ENCODE measurements at regions not wholly inside any gene's neighbourhood (a gene's known extent, or its start where the extent isn't known, plus 50 kb on each side); places are given as distances from the start of the nearest gene placed in this dataset.

DNA sequence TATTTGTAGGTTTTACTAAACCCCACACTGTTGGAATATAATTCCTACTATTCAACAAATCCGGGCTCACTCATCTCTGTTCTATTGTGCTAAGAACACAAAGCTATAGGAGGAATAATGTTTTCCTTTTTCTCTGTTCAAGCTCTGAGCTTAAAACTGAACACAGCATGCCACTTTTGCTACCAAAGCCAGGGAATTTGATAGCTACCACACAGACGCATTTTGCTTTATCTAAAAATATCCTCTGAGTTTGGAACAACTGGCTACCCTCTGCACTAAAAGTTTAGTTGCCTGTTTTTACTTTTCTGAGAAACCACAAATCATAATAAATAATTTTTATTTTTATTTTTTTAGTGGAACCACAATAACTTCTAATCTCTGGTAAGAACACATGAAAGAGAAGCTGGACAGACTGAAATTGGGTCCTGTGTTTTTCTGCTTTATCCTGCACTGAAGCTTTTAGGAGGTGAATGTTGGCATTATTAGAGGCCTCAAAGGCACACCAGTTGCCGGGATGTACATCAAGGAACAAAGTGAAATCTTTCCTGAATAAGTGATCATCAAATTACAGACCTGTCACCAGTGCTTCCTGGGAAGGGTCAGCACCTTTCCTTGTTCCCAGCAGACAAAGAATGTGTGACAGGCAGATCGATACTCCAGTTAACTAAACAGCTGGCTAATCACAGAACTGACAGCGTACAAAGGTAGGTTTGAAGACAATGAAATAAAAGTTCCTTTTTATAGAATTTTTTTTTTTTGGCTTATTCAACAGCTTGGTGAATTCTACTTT lies 523.2 kb upstream of the TENM4 start:
- no peak for DNase-seq

DNA sequence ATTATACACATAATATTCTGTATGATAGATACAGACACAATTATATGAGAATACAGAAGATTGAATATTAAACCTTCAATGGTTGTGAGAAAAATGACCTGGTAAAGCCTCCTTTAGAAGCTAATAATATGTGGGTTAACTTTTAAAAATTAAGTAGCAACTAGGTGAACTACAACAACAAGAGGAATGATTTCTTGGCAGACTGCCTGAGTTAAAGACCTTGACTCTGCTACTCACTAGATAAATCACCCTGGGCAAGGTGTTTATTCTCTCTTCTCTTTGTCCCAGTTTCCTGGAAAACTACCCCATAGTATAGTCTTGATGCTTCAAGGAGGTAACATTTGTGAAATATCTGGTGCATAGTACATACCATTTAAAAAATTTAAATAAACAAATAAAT lies 519.6 kb upstream of the TENM4 start:
- DNase-seq, result no peak

DNA sequence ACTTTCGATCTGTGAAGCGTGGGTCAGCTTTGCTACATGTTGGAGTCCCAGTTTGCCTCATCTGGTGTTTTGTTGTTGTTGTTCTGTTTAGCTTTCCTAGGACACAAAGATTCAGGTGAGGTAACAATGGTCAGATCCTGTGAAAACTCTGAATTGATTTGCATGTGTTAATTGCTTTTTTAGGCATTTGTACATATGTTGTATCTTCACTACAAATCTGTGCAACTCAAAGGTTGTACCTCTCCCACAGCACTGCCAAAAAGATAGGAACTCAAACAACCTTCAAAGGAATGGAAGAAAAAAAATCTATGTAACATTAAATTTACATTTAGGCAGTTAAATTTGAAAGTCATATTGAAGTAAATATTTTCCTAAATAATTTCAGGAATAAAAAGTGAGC lies 518.5 kb upstream of the TENM4 start:
- DNase-seq, result no peak

DNA sequence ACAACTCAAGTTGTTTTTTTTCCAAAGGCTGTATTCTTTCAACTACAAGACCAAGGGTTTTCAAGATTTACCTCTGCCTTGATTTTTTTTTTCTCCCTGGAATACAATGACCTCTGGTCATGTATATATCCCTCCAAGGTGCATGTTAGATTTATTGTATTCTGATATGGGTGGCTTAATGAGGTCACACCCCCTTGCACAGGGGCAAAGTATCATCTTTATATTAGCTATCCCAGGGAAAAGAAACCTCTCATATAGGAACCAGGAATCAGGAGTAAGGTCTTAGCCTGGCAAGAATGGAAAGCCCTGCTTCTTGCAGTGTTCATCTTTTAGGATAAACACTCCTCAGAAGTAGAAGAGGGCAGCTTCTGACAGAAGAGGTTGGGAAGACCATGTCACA lies 516.9 kb upstream of the TENM4 start:
- no peak for DNase-seq

DNA sequence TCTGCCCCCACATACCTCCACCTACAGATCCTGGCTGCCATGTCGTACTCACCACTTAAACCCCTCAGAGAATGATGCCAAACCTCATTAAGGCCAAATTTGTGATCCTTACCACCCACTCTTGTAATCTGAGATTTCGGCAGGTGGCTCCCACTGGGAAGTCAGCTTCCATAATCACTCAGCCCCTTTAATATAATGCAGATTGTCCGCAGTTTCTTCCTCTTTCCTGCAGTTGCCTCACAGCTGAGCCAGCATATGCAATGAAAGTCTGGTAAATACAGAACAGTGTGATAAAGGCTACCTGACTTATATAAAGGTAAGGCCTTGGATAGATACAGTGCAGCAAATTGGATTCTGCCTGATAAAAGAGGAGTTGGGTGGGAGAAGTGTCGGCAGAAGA lies 515.2 kb upstream of the TENM4 start:
- DNase-seq, result no peak

DNA sequence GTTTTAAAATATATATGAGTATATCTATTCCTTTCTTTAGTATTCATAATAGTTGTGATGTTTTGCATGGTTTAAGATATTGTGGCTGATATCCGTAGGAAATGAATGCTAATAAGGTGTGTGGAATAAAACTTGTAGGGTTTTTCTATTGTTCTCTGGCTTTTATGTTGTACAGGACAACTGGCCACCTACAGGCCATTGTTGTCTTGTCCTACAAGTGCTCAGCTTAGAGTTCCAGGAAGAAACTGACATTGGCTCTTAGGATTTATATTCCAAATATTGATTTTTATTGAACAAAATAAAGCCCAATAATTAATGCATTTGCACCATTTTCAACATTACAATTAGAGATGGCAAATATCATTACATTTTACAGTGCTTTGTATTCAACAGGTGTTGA lies 512.8 kb upstream of the TENM4 start:
- no peak for DNase-seq

DNA sequence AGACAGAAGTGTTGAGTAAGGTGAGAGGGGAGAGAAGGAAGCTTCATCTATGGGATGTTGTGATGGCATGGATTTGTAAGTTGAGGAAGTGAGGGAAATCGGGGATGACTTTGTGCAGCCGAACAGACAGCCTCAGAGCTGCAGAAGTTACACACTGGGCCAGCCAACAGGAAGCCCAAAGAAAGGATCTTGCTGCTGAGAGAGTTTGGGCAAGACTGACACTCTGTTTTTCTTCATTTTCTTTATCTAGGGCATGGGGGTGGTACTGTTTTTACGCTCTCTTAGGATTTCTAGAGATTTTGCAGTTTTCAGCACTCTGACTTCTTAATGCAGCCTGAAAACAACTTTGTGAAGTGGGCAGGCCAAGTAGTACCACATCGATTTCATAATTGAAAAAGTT lies 509.9 kb upstream of the TENM4 start:
- no peak for DNase-seq

DNA sequence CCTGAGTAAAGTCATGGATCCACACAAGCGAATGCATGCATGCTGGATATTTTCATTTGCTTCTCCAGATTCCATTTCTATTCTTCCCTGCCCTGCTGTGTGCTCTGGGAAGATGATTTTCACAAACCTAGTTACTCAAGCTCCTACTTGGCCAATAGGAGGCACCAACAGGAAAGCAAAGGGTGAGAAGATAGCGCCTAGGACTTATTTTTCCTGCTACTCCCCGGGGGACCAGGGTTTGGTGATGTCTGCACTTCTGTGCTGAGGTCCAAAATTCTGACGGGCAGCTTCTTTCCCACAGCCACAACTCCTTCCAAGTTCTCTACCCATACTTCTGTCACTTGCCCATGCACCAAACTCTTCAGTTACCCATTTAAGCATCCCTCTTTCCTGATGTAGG lies 509.3 kb upstream of the TENM4 start:
- DNase-seq, result no peak

DNA sequence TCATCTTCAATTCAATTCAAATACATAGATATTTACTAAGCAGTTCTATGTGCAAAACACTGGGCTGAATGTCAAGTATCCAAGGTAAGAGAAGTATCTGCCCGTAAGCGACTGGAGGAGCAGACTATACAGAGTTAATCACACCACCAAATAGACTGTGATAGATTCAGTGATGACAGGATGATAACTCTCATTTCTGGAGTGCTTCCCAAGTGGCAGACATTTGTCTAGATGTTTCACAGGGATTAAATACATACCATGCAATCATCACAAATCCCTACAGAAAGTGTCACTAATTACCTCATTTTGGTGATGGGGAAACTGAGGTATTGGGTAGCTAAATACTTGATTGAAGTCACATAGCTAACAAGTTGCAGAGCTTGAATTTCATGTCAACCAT lies 508.7 kb upstream of the TENM4 start:
- no peak for DNase-seq

DNA sequence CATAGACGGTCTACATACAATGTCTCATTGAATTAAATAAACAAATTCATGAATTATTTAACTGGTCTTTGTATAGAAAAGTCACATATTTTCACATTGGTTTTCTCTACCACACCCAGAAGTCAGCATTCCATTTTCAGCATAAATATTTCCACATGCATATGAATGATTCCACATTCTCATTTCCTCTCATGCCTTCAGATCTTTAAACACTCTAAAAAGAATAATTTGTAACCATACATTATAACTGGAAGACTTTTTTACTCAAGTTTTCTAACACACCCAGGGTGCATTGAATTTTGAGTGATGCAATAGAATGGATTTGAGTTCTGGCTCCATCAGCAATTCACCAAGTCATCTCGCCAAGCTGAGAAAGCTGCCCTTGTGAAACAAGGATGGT lies 501.8 kb upstream of the TENM4 start:
- DNase-seq, result no peak

DNA sequence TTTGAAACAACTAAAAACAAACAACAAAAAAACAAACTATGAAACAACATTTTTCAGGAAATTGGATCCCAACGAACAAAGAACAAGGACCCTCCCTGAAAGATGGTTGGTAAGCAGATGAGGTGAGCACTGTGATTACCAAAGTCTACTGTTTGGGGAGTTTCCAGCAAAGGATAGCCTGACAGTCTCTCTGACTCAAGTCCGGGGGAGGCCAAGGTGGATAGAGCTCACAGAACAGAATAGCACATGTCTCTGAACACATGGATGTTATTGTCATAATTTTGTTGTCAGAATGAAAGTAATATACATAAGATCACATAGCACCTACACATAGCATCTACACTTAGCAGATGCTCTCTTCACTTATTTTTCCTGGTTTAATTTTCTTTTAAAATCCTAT lies 501.3 kb upstream of the TENM4 start:
- DNase-seq, result no peak

DNA sequence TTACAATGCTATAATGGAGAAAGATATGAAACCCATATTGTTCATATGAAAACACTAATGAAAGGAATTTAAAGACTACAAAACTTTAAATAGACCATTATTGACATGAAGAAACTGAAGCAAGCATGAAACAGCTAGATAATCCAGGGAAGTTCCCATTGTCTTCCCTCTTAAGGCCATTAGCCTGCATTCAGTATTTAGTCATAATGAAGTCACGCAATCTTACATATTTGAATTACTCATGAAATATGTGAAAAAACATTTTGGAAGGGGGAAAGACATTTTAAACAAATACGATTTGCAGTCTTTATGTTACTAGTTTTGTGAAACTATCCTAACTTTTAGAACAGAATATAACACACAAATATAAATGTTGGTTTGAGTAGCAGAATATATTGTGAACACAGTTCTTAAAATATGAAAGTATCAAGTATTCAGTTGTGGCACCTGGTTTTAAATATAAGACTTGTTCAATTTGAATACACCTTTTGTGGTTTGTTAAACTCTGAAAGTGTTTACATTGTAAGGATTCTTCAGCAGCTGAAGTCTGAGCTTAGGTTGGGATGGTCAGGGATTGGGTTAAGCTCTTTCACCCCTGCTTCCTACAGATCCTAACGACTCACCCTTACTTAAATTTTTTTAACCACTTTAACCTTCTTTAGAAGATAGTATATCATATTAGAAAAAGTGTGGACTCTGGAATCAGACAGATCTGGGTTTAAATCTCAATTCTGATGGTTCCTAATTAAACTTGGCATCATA lies 500.3 kb upstream of the TENM4 start:
- DNase-seq, result no peak

DNA sequence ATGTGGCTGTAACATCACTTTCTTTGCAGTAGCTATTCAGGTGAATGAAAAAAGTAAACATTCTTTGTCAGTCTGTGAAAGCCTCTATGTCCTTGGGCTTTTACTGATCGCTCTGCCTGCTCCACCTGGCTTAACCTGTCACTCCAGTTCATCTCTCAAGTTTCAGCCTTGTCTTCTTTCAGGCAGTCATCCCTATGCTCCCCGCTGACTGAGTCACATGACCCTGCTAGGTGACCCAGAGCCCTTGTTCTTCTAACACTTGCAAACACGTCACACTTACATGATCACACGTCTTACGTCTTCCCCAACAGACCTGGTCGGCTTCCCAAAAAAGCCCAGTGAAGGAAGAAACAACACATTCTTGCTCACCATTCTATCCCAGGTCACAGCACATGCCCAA lies 499.3 kb upstream of the TENM4 start:
- no peak for DNase-seq

DNA sequence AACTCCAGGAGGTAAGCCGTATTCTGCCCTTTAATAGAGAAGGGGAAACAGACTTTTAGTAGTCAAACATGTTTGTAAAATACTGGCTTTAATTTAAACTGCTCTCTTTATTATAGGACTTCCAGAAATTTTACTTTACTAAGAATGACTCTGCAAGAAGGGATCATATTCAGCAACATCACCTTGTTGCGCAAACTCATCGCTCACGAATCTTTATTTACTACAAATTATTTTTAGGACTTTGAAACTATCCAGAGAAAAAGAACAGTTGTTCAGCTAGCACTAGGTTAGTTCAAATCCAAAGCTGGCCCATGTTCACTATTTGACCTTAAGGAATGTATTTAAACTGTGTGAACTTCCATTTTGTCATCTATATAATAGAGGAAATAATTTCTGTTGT lies 498.3 kb upstream of the TENM4 start:
- no peak for DNase-seq

DNA sequence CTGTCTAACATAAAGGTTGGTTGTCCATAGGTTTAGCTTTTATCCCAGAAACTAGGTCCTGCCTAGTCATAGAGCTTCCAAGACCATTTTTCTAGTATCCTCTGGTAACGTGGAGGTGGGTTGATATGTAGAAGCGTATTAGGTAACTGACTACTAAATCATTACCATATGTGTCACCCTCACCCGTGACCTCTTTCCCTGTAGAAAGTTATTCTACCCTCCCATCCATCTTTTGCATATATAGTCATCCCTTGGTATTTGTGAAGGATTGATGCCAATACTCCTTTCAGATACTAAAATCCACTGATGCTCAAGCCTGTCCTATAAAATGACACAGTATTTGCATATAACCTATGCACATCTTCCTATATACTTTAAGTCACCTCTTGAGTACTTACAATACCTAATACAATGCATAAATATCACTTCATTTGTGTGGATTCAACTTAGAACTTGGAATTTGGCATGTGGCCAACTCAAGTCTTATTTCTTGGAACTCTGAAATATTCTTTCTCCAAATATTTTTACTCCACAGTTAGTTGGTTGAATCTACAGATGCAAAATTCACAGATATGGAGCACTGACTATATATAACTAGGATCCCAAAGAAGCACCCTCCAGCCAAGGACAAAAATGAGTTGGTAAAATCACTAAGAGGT lies 497.0 kb upstream of the TENM4 start:
- DNase-seq, result no peak

DNA sequence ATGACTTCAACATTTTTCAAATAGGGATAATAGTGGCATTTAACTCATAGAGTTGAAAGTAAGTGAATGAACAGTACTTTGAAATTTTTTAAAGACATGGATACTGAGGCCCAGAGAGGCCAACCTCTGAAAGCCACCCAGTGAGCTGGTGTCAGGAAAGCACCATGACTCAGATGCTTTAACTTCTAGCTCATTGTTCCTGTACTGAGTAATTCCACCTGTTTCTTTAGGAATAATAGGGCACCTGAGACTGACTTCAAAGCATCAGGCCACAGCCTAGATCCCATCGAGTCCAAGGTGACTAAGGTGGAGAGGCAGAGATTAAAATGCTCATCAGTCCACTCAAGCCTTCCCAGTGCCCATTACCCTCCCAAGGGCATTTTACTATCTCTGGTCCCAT lies 491.8 kb upstream of the TENM4 start:
- DNase-seq, result no peak

DNA sequence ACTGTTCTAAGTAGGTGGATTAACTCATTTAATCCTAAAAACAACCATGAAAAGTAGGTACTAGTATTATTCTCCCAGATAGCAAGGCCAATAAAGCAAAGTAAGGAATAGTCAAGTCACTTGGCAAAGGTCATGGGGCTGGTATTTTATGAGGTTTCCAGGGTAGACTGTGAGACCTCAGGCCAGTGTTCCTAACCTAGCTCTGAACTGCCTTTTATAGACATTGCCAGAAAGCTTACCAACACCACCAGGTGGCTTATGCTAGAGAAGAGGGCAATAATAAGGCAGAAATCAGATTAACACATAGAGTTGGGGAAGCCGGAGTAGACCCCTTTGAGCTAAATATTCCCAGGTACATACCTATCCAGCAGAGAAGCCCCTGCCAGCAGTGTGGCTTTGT lies 490.9 kb upstream of the TENM4 start:
- DNase-seq, result no peak

DNA sequence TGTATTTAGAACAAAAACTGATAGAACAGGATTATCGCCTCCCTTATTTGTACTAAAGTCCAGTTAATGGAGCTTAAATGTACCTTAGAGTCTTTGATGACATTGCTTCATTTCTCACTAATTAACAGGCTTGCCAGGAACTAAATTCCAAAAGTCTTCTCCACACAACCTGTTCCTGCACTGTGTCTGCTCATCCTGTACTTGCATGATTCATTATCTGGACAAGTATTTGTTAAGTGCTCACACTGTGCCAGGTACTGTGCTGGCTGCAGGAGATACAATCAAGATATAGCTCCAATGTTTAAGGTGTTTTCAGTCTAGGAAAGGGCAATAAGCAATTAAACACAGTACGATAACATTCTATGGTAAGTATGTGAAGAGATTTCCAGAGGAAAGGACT lies 485.9 kb upstream of the TENM4 start:
- no peak for DNase-seq

DNA sequence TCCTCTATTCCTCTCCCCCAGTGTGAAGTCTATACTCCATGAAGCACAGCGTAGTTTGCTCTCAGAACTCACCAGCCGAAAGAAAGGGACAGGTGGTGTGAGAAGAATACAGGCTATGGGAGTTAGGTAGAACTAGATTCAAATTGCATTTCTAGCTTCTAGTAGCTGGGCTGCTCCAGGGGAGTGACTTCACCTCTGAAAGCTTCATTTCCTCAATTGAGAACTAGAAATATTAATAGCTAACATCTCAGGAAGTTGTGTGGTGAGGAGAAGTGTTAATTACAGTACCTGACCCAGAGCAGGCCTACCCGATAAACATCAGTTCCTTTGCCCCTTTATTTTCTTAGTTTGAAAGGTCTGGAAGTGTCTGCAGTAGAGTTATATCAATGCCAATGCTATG lies 484.7 kb upstream of the TENM4 start:
- DNase-seq, result no peak

DNA sequence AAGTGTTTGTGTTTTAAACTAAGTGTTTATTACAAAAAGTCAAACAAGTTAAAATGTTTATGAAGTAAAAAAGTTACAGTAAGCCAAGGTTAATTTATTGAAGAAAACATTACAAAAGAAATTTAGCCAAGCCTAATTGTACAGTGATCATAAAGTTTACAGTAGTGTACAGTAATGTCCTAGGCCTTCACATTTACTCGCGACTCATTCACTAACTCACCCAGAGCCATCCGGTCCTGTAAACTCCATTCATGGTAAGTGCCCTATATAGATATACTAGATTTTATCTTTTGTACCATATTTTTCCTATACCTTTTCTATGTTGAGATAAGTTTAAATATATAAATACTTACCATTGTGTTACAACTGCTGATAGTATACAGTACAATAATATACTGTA lies 481.8 kb upstream of the TENM4 start:
- no peak for DNase-seq

DNA sequence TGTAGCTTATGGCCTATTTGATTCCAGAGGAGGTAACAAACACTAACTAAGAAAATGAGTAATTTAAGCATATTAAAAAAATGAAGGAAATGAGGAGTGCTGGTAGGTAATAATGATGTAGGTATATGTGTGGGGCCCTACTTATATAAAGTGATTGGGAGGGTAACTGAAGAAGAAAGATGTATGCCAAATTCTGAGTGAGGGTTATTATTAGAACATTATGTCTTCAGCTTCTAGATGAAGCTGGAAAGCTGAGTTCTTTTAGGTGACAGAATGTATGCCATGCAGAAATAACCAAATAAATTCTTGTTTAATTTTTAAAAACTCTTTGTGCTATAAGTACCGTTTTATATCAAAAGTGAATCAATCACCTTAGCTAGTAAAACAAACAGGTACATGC lies 479.6 kb upstream of the TENM4 start:
- DNase-seq, result no peak

DNA sequence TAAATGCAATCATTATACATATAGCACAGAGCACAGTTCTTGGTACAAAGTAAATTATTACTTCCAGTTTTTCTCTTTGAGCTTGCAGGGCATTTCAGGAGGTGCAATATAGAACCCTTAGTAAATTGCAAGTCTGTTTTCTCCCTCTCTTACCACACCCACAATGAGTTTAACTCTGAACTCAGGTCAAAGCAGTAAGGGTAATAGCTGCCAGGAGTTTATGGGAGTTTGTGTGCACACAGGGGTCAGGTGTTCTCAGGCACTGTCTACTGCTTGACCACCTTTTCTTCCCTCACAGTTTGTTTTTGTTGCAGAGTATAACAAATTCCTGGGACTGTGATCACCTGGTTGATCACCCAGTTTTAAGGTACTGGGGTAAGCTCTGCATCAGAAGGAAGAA lies 478.5 kb upstream of the TENM4 start:
- DNase-seq, result no peak

DNA sequence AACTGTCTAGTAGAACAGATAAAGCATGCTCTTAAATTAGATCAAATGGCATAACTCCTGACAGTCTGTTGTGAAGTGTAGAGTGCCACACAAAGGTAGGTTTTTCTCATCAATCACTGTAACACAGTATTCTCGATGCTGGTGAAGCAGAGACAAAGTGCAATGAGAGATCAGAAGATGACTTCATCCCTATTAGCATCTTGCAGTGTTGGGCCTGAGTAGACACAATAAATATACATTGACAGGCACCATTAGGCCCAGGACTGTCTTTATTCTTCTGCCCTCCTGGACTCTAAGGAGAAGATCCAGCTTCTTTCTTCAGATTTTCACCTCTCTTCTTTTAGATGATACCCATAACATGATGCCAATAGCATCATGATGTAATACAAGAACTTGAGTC lies 478.0 kb upstream of the TENM4 start:
- no peak for DNase-seq

DNA sequence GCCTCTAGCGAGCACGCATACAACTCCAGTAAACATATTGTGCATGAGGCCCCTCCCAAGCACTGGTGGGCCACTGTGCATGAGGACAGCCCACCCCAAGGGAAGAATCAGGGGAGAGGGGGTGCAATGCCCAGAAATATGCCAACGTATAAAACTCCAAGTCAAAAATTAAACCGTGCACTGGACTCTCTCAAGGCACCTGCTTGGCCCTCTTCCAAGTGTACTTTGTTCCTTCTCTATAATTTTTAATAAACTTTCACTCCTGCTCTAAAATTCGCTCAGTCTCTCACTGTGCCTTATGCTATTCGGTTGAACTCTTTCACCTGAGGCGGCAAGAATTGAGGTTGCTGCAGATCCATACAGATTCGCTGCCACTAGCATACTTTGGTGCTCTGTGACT lies 465.3 kb upstream of the TENM4 start:
- DNase-seq, result no peak

Measured in CD4-positive, alpha-beta T cell treated with Interleukin-4 for 1 hour (primary cell).